ENCODE measurements at regions not wholly inside any gene's neighbourhood (a gene's known extent, or its start where the extent isn't known, plus 50 kb on each side); places are given as distances from the start of the nearest gene placed in this dataset.

DNA sequence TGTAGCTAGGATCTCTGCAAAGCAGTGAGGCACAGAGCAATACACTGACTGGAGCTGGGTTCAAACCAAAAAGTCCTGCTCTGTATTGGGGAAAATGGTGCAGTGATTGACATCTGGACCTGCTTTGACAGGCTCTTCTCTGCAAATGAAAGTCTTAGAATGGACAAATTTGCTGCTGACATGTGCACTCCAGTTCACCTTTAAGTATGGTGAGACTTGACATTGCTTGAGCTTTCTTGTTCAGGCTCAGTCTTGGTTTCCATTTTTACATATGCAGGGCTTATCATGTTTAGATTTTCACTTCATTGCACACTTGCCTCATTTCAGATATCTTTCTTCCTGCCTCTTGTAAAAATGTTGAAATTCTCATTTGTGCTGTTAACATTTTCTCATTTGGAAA, 1655.0 kb downstream of the MRPL39 start:
- Histone ChIP-seq H2AFZ (replicated peaks; ENCODE audit: low read length, poor library complexity) (no peak overlapping the region), H4K5ac (ENCODE audit: low read depth, low read length) (no peak overlapping the region), H4K20me1 (ENCODE audit: insufficient read depth, low read length) (no peaks in the 10 kb centered on the region), H2BK5ac (ENCODE audit: low read depth, low read length, poor library complexity, severe bottlenecking) (no peak overlapping the region), H3K56ac (ENCODE audit: extremely low read depth, insufficient read depth, low read length) (no peak overlapping the region), H3K36me3 (ENCODE audit: control insufficient read depth, insufficient read depth, low read length) (no peaks in the 10 kb centered on the region), H3K4ac (ENCODE audit: low read depth, low read length) (no peak overlapping the region), H2AK9ac (replicated peaks; ENCODE audit: low read depth, low read length, poor library complexity) (no peak overlapping the region), H3K27me3 (ENCODE audit: control insufficient read depth, insufficient read depth, low read length) (no peaks in the 10 kb centered on the region), H2BK15ac (ENCODE audit: low read depth, low read length) (no peak overlapping the region), H3K9me1 (ENCODE audit: insufficient read depth, low read length) (no peaks in the 10 kb centered on the region), H3K79me1 (ENCODE audit: low read depth in 1 of 2, low read length in 2 of 2) (no peaks in the 10 kb centered on the region), H3K18ac (ENCODE audit: low read depth, low read length) (no peak overlapping the region), H3K23ac (ENCODE audit: low read depth, low read length) (no peak overlapping the region), H3K27ac (ENCODE audit: insufficient read depth, low read length) (no peak overlapping the region), H3K4me1 (ENCODE audit: control insufficient read depth, insufficient read depth, low read length) (no peaks in the 10 kb centered on the region), H3K9me3 (ENCODE audit: control insufficient read depth, insufficient read depth, low read length) (no peaks in the 10 kb centered on the region; the same call in 1 of the 2 replicates), H2AK5ac (ENCODE audit: low read depth, low read length) (no peak overlapping the region), H3K4me2 (ENCODE audit: low read depth, low read length) (no peak overlapping the region), H3K9ac (ENCODE audit: low read depth, low read length) (no peak overlapping the region), H3K4me3 (ENCODE audit: insufficient read depth, low read depth, low read length) (no peak overlapping the region), H2BK120ac (ENCODE audit: low read depth, low read length) (no peak overlapping the region), H3K14ac (replicated peaks; ENCODE audit: low read depth, low read length) (no peak overlapping the region), H4K8ac (ENCODE audit: low read depth in 2 of 2, low read length in 2 of 2) (no peak overlapping the region), H2BK20ac (ENCODE audit: low read depth, low read length) (no peak overlapping the region), H4K91ac (ENCODE audit: insufficient read depth, low read depth, low read length) (no peak overlapping the region)
- intact Hi-C loops (cut with micrococcal nuclease) = no loop called here
- POLR2A ChIA-PET (ENCODE audit: unreplicated experiment) = no interaction called here
- TF ChIP-seq BHLHE40 (IDR thresholded peaks at IDR 0.05; ENCODE audit: low read depth, low read length) (no peak), CEBPB (IDR thresholded peaks at IDR 0.05; ENCODE audit: low read depth, low read length) (no peak), CHD1 (IDR thresholded peaks at IDR 0.05; ENCODE audit: low read depth, low read length) (no peak), MAZ (IDR thresholded peaks at IDR 0.05; ENCODE audit: borderline replicate concordance, low read depth, low read length) (no peak), FOS (IDR thresholded peaks at IDR 0.05; ENCODE audit: low read depth, low read length) (no peak), RAD21 (IDR thresholded peaks at IDR 0.05; ENCODE audit: low read length) (no peak), MXI1 (IDR thresholded peaks at IDR 0.05; ENCODE audit: borderline replicate concordance, low read depth, low read length) (no peak), NFE2L2 (IDR thresholded peaks at IDR 0.05; ENCODE audit: low read depth, low read length) (no peak), ELK1 (IDR thresholded peaks at IDR 0.05; ENCODE audit: borderline replicate concordance, low read depth, low read length) (no peak), SMC3 (IDR thresholded peaks at IDR 0.05; ENCODE audit: low read depth, low read length) (no peak), POLR2A (IDR thresholded peaks at IDR 0.05; ENCODE audit: low read depth, low read length) (no peak), MAFK (IDR thresholded peaks at IDR 0.05; ENCODE audit: low read depth, low read length) (no peak), RFX5 (IDR thresholded peaks at IDR 0.05; ENCODE audit: low read depth, low read length) (no peak), RCOR1 (IDR thresholded peaks at IDR 0.05; ENCODE audit: insufficient replicate concordance, low read length) (no peak)
- TF ChIP-seq, protein P1, sequence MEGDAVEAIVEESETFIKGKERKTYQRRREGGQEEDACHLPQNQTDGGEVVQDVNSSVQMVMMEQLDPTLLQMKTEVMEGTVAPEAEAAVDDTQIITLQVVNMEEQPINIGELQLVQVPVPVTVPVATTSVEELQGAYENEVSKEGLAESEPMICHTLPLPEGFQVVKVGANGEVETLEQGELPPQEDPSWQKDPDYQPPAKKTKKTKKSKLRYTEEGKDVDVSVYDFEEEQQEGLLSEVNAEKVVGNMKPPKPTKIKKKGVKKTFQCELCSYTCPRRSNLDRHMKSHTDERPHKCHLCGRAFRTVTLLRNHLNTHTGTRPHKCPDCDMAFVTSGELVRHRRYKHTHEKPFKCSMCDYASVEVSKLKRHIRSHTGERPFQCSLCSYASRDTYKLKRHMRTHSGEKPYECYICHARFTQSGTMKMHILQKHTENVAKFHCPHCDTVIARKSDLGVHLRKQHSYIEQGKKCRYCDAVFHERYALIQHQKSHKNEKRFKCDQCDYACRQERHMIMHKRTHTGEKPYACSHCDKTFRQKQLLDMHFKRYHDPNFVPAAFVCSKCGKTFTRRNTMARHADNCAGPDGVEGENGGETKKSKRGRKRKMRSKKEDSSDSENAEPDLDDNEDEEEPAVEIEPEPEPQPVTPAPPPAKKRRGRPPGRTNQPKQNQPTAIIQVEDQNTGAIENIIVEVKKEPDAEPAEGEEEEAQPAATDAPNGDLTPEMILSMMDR (conservative IDR thresholded peaks at IDR 0.05; ENCODE audit: low read depth, low read length) = no peak
- TF ChIP-seq, protein P2, sequence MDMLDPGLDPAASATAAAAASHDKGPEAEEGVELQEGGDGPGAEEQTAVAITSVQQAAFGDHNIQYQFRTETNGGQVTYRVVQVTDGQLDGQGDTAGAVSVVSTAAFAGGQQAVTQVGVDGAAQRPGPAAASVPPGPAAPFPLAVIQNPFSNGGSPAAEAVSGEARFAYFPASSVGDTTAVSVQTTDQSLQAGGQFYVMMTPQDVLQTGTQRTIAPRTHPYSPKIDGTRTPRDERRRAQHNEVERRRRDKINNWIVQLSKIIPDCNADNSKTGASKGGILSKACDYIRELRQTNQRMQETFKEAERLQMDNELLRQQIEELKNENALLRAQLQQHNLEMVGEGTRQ (IDR thresholded peaks at IDR 0.05; ENCODE audit: low read depth, low read length) = no peak
- dilution Hi-C loops (cut with HindIII; ENCODE audit: low sequenced_read_pairs, unreplicated experiment) = no loop called here
- DNase-seq (no peak), ATAC-seq (ENCODE audit: low read depth) (no peak)
- CTCF ChIA-PET = no interaction called here
- BruUV-seq (replicated peaks) = no TSS peak
- in situ Hi-C loops (cut with MboI; ENCODE audit: low sequenced_read_pairs) = no loop called here

Data from IMR-90 (cell line).